ENCODE measurements at regions not wholly inside any gene's neighbourhood (a gene's known extent, or its start where the extent isn't known, plus 50 kb on each side); places are given as distances from the start of the nearest gene placed in this dataset.

GRCh38 chr12:34346372-34347034 lies 324.2 kb downstream of the ALG10 start:
- TF ChIP-seq CTCF (conservative IDR thresholded peaks at IDR 0.05) (no peak), EZH2 (IDR thresholded peaks at IDR 0.05; ENCODE audit: low read depth) (no peak)
